ENCODE measurements at regions not wholly inside any gene's neighbourhood (a gene's known extent, or its start where the extent isn't known, plus 50 kb on each side); places are given as distances from the start of the nearest gene placed in this dataset.
A peak's percentile ranks its signal among the peaks of the same experiment; 100 is the strongest.

DNA sequence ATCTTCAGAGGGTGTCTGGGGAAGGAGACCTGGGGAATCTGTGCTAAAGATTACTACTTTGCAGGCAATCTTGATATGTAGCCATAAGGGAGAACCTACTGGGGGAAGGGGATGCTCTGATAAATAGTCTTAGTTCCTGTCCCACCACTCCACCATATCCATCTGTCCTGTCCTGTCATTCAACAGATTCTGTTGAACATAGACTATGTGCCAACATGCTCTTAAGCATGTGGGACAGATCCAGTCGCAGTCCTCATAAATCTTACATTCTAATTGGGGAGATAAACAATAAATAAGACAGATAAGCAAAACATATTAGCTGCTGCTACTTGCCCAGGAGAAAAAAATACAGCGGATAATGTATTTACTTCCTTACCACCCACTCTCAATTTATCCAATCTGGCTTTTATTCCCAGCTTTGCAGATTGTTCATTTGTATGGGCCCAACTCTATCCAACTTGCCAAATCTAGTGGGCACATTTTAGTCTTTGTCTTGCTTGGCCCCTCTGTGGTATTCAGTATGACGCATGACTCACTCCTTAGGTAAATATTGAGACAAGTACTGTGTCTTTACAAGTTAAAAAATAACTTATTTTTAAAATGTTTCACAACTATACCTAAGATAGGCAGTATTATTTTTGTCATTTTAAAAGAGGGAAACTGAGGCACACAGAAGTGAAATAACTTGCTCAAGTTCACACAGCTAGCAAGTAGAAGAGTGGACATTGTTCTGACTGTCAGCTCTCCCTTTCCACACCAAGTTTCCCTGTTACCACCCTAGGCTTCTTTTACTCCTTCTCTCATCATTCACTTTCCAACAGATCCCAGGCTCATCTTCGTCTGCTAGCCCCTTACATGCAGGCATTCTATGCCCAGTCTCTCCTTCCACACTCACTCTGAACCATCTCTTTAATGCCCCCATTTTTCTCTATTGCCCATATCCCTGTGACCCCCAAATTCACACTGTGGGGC lies 133.6 kb upstream of the SESN3 start:
- peak in 2 of 3 donors; percentile 9 to 12 for DNase-seq (ENCODE audit: low read depth in 2 of 3, low spot score in 2 of 3)

- no peak for DNase-seq (ENCODE audit: low read depth in 2 of 3, low spot score in 2 of 3)
These were observed 132.7 kb upstream of the SESN3 start for GRCh38 chr11:95363708-95364107.

DNA sequence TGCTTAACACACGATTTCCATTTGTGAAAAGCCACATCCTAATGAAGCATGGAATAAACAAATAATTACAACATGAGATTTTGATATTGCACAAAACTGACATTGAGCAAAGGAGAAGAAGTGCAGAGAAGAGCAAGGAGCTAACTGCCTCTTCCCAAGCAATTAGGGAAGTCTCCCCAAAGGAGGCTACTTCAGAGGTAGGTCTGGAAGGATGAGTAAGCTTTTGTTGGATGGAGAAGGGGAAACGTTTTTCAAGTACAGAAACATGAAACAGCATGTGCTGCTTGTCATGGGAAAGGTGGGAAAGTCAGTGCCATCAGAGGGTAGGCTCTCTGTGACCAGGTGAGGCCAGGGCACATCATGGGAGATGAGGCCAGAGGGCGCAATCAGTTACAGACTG lies 132.2 kb upstream of the SESN3 start:
- DNase-seq (ENCODE audit: low read depth in 2 of 3, low spot score in 2 of 3) = no peak

DNA sequence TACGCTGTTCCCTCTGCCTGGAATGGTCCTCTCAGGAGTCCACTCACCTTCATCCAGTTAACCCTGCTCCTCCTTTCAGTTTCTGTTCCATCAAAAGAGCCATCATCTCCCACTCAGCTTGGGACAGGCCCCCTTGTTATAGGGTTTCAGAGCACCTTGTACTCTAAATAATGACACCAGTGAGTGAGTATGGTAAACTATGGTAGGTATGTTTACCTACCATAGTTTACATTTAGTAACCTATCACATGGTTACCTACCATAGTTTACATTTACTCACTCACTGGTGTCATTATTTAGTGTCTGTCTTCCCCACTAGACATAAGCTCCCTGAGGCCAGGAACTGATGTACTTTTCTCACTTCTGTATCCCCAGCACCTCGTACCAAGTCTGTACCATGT lies 130.2 kb upstream of the SESN3 start:
- DNase-seq (ENCODE audit: low read depth in 2 of 3, low spot score in 2 of 3) = no peak

DNA sequence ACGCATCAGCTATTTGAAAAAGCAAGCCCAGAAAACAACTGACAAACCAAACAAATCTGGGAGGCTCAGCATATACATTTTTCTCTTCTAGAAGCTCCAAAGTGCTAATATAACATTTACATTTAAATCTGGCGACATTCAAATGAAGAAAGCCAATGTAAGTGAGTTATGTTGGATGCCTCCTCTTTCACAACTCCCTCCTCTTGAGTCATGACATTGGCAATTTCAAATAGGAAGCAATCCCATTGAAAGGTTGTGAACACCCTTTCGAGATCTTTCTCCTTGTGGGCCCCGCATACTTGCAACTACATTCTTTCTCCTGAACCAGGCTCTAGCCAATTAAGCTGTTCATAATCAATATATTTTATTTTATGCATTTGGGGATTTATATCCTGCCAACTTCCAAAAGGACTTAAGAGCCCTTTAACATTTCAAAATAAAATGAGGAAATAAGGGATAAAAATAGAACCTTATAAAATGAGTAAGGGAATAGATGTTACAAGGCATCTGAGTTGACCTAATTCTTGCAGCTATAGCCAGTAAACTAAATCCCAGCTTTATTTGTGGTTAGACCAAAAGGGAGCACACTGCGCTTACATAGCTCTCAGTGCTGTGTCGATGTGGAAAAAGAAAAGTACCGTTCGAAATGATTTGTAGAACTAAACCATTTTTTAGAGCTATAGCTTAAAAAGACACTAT lies 129.5 kb upstream of the SESN3 start:
- no peak for DNase-seq (ENCODE audit: low read depth in 2 of 3, low spot score in 2 of 3)

DNA sequence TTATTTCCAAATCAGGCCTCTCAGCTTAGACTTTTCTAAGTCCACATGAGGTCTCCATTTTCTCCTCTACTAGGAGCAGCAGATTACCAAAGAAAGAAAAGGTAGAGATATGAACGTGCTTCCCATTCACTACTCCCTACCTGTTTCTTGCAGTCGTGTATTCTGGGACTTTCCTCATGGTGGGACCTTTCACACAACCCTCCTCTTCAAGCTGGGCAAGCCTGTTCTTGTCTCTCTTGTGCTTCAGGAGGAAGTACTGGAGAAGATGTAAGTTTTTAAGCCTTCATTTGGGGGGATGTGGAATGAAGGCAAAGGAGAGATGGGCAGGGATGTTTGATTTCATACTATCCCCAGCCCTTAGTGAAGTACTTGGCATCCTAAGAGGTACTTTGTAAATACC lies 128.8 kb upstream of the SESN3 start:
- DNase-seq (ENCODE audit: low read depth in 2 of 3, low spot score in 2 of 3) = no peak

DNA sequence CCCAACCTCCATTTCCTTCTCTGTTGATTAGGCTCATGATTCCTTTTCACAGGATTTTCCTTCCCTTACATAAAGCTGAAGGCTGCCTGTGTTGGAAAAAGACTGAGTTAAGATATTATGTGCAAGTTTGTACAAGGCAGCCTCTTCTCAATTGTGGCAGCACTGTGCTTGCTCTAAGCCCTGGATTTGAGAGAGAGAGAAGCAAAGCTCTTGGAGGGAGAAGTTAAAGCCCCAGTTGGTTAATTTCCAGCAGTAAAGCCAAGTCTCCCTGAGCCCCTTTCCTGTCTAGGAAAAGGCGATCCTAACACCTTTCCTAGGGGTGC lies 128.3 kb upstream of the SESN3 start:
- DNase-seq (ENCODE audit: low read depth in 2 of 3, low spot score in 2 of 3) = no peak

DNA sequence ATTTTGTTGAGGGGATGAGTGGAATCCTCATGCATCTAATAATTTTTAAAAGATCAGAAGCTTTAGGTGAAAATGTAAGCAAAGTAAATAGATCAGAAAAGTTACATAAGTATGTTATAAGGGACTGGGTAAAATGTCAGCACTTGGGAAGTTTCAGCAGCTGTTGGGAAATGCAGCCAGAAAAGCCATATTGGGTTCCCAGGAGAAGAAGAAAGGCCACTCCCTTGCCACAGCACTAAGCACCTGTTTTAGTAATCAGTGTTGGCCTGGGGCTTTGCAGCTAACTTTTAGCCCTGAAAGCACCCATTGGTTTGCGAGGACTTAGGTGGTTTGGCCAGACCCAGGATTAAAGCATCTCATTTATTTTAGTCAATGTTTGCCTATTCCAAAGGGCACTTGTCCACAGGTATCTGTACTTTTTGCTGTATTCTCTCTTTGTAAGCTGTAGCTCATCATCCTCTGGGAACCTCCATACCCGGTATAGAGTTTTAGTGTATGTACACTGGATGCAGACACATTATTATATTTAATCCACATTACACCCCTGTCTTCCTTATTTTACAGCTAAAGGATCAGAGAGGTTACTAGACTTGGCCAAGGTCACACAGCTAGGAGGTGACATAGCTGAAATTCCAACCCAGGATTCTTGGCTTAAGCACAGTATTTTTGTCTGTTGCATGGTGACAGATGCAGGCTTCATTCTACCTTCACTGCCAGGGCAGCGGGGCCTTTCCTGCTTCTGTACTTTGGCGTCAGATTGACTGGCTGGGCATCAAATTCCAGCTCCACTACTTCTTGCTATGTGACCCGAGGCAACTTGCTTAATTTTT lies 127.7 kb upstream of the SESN3 start:
- DNase-seq (ENCODE audit: low read depth in 2 of 3, low spot score in 2 of 3) = no peak

DNA sequence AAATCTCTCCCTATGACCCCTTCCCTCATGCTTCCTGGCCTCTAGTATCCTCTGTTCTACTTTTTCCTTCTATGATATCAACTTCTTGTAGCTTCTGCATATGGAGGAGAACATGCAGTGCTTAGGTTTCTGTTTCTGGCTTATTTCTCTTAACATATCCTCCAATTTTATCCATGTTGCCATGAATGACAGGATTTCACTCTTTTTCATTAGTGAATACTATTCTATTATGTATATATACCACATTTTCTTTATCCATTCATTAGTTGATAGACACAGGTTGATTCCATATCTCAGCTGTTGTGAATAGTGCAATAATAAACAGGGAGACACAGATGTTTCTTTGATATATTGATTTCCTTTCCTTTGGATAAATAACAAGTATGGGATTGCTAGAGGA lies 123.3 kb upstream of the SESN3 start:
- no peak for DNase-seq (ENCODE audit: low read depth in 2 of 3, low spot score in 2 of 3)

DNA sequence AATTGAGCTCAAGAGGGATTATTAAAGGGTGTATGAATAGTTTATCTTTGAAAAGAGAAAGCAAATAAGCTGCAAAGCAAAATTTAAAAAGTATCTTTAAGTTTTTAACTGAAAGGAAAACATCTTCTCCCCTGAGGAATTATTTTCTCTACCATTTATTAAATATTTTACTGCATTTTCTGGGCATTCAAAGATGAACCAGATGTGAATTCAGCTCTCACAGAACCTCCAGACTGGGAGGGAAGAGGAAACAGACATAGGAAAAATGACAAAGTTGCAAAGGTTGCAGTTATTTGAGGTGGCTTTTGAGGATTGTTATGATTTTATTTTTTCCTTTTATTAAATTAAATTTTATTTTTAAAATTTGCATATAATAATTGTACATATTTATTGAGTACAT lies 122.7 kb upstream of the SESN3 start:
- no peak for DNase-seq (ENCODE audit: low read depth in 2 of 3, low spot score in 2 of 3)

DNA sequence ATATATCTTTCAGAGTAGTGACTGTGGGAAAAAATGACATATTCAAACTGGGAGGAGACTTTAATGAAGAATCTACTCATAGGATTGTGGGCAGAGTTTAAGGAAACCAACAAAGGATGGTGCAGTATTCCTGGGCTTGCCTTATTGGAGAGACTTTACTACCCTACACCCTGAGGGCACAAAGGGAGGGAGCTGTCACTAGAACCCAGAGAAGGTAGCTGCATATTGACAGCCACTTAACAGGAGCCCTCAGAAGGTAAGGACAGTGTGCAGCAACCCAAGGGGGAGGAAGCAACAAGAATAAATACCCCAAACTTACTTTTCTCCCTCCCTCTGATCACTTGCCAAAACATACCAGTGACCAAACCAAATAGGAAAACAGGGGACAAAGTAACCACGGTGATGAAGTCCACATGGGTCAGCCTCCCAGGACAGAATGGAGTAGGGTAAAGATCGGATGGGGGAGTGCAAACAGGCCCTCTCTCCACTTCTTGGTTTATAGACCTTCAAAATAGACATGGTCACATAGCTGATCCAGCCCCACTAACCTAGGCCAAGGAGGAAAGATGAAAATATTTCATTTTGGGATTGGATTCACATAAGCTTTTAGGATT lies 121.8 kb upstream of the SESN3 start:
- no peak for DNase-seq (ENCODE audit: low read depth in 2 of 3, low spot score in 2 of 3)

GRCh38 chr11:95349345-95349942 lies 118.4 kb upstream of the SESN3 start:
- DNase-seq (ENCODE audit: low read depth in 2 of 3, low spot score in 2 of 3) = no peak

GRCh38 chr11:95346265-95346664 lies 115.3 kb upstream of the SESN3 start:
- no peak for DNase-seq (ENCODE audit: low read depth in 2 of 3, low spot score in 2 of 3)

GRCh38 chr11:95345651-95346050 lies 114.6 kb upstream of the SESN3 start:
- DNase-seq (ENCODE audit: low read depth in 2 of 3, low spot score in 2 of 3) = no peak

DNA sequence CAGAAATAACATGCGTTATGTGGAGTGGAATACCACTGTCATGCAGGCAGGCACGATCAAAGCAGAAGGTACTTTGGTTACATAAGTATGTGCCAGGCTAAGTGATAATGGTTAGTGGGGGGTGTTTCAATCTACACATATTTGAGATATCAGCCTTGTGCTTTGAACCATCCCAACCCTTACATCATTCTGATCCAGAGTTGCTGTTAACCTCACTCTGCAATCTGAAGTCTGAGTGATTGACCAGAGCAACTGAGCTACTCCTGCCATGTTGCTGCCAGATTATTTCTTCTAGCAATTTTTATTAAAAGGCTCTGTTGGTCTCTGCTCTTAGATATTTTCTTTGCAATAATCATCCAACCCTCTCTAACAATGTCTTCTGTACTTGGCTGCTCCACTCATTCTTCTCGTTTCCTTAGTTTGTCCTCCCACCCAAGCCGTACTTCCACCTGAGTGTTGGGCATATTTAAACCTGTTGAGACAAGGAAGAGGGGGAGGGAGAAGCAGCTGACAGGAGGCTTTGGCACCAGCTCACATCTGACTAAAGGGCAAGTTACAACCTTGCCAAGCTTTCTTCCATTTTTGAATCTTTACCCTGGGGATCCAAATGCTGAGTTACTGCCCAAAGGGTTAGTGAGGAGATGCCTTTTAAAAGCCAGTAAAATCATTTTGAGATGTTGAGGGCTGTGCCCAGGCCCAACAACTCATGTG lies 114.1 kb upstream of the SESN3 start:
- DNase-seq (ENCODE audit: low read depth in 2 of 3, low spot score in 2 of 3) = no peak

- no peak for DNase-seq (ENCODE audit: low read depth in 2 of 3, low spot score in 2 of 3)
These were observed 110.2 kb upstream of the SESN3 start for GRCh38 chr11:95341221-95341620.

GRCh38 chr11:95339086-95339901 lies 108.3 kb upstream of the SESN3 start:
- no peak for DNase-seq (ENCODE audit: low read depth in 2 of 3, low spot score in 2 of 3)

GRCh38 chr11:95338430-95338991 lies 107.5 kb upstream of the SESN3 start:
- peak in 1 of 3 donors; percentile 31 for DNase-seq (ENCODE audit: low read depth in 2 of 3, low spot score in 2 of 3)

GRCh38 chr11:95337972-95338429 lies 107.0 kb upstream of the SESN3 start:
- DNase-seq (ENCODE audit: low read depth in 2 of 3, low spot score in 2 of 3) = no peak
